Kasumi-1 (cell line): ENCODE measurements at regions not wholly inside any gene's neighbourhood (a gene's known extent, or its start where the extent isn't known, plus 50 kb on each side); places are given as distances from the start of the nearest gene placed in this dataset.

ENCODE experiments used
- DNase-seq, 2 experiments: peaks; one replicate each; lab custom pipeline; 2025; lab: John Stamatoyannopoulos, UW

- no peak for DNase-seq
Measured at GRCh38 chrX:40182615-40183014, 84.9 kb upstream of the BCOR start.

DNA sequence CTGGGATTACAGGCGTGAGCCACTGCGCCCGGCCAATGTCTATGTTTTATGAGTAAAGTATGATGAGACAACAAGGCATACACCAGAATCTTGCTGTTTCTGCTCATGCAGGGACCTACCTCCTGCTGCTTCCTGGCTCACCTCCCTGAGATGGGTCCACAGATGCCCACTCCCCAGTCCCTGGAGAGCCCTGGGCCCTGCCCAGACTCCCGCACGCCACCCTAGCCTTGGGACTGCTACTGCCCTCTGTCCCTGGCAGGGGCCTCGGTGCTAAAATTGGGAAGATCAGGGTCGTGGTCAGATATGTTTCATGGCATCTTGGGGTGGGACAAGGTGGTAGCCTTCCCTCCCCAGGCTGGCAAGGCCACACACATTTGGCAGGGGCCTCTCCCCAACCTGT lies 84.3 kb upstream of the BCOR start:
- DNase-seq, result no peak

DNA sequence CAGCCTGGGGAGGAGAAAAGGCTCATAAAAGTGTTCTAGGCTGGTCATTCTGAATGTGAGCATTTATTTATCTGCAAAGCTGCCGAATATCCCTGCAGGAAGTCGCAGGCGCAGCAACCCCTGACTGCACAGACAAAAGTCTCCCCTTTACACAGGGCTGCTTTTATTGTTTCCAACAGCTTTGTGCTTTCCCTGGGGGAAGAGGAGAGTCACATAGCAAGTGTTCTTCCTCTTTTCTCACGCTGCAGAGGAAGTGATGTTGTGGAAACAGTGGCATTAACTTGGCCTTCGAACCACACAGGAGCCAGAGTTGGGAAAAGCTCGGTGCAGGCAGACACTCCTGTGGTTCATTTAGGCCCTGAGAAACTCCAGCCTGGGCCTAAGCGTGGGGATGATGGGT lies 81.5 kb upstream of the BCOR start:
- peak; percentile 78 to 80 for DNase-seq

DNA sequence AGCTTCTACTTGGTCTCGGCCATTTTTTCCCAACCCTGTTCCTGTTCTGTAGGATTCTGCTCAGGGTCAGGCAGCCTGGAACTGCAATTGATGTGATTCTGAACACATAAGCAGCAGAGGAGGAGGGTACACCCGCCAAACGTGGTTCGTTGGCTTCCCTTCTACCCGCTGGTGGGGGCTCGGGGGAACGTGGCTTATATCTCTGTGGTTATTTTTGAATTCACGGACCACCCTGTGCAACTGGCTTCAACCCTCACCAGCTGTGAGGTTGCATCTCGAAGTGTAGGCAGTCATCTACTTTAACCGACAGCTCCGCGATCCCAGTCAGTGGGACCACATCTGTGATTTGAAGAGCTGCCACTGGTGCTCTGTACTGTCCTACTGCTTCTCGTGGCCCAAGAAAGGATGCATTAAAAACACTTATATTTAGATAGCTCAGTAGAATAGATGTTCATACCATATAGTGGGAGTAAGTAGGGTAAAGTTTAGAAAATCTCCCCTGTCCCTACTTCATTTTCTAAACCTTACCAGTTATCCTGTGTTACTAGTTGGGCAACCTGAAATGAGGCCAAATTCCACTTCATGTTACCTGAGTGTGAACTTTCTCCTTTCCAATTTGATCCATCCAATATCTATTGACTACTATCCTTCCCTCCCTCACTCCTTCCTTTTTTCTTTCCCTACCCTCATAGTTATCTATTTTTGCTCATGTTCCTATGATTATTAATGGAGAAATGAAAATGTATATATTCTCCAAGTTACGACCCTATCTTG lies 80.4 kb upstream of the BCOR start:
- DNase-seq, result no peak

DNA sequence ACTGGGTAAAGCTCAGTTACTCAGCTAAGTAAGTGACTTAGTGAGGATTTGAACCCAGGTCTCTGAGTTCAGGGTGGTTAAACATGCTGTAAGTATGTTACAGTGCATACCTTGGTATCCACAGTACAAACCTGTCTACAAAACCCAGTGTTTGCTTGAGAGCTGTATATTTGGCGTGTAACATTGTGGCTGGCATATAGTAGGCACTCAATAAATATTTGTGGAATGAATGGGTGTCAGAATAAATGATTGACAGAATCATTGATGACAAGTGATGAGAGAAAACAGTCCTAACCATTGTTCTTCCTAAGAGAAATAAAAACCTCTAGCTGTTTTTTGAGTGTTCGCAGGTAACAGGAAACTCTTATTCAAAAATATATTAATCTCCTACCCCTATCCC lies 79.7 kb upstream of the BCOR start:
- no peak for DNase-seq

DNA sequence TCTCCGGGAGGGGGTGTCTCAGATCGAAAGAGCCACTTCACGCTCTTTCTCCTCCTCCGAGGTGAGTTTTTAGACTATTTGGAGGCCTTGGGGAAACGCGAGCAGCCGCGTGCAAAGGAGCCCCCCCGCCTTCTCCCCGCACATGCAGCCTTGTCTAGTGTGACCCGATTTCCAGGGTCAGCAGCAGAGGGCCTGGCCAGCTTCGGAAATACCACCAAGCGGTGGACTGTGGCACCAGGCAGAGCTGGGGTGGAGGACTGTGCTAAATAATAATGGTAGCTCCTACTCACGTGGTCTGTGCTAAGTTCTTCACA lies 79.3 kb upstream of the BCOR start:
- no peak for DNase-seq

GRCh38 chrX:40176351-40177116 lies 78.8 kb upstream of the BCOR start:
- DNase-seq, result no peak

GRCh38 chrX:40175511-40176350 lies 78.0 kb upstream of the BCOR start:
- DNase-seq, result no peak

DNA sequence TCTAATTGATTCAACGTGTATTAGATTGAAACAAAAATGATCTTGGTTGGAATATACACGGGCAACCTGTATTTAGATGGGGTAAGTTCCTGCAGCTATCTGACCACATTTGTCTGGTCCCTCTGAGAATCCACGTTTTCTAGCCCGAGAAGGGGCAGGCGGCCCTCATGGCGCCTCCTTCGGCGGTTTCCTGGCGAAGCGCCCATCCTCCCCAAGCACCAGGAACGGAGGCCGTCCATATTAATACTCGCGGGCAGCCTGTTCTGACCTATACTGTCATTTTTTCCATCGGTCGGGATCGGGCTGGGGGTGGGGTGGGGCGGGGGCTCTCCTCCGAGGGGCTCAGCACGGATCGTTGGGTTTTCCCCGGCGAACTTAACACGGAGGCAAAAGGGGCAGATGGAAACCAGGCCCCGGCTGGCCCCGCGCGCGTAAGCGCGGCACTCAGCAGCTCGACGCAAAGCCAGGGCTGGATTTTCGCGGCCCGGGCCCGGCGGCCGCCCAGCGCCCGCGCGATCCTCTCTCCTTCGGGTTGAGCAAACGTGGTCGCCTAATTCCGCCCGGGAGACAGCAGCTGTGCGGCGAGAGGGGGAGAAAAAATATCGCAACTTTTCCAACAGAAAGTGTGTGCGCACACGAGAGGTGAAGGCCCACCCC lies 77.2 kb upstream of the BCOR start:
- DNase-seq, result no peak

GRCh38 chrX:40174001-40174853 lies 76.5 kb upstream of the BCOR start:
- DNase-seq, result no peak

GRCh38 chrX:40173143-40174000 lies 75.6 kb upstream of the BCOR start:
- no peak for DNase-seq

- no peak for DNase-seq
Measured at GRCh38 chrX:40172401-40173142, 74.8 kb upstream of the BCOR start.

DNA sequence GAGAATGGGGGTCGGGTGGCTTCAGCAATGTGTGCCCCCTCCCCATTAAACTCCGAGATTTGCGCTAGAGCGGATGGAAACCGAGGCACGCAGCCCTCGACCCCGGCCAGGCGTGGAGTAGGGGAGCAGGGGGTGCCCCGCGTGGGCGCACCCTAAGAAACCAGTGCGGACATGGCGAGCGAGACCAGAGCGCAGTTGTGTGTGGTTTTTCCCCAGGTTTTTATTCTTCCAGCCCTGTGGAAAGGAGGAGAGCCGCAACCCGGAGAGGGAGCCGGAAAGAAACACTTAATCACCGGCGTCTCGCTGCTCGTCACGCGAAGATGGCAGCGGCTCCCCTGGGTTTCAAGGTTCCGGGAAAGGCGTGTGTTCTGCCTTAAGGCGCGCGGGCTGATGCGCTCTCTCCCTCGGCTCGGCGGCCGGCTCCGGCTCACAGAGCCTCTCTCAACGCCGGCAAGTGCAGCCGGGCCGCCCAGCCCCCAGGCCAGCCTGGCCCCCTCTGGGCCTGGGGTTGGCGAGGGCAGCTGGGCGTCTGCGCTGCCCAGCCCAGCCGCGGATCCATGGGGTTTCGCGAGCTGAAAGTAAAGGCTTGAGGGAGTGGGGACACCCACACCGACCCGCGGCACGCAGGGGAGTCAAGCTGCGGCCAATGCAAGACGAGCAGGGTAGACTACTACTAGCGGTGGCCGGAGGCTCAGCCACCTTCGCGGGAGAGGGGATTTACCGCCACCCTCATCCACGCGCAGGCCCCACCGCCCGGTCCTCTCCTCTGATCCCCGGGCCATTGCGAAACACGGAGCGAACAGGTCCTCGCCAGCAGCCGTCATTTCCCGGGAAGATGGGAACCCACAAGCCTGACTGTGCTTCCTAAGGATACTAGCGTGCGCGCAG lies 74.0 kb upstream of the BCOR start:
- no peak for DNase-seq

- no peak for DNase-seq
Measured at GRCh38 chrX:40170830-40171512, 73.2 kb upstream of the BCOR start.

GRCh38 chrX:40169193-40170101 lies 71.7 kb upstream of the BCOR start:
- DNase-seq, result peak in 1 of 2 experiments; percentile 75

GRCh38 chrX:40168480-40169011 lies 70.8 kb upstream of the BCOR start:
- DNase-seq, result no peak
